Right atrium auricular region (tissue), 2 donors: ENCODE measurements at regions not wholly inside any gene's neighbourhood (a gene's known extent, or its start where the extent isn't known, plus 50 kb on each side); places are given as distances from the start of the nearest gene placed in this dataset.
"Not testable (repeated sequence)": the region's sequence is repeated elsewhere in the genome, so short reads cannot be mapped to it uniquely, and the experiment has no call there.

Source experiments
- DNase-seq: peaks from one replicate; pipeline ENCODE4 v3.0.0-alpha.2; 2019; ENCODE audit warnings: low spot score
- H3K27ac ChIP-seq, 2 donors: fragments of 200-600 bp; sonication (generic); 1 replicate in 1 of 2; 2 replicates in 1 of 2; pipeline ENCODE4 v1.5.1; 2016 to 2019
- H3K27me3 ChIP-seq, 2 donors: fragments of 200-600 bp; sonication (generic); one replicate each; pipeline versions ENCODE4 v1.5.1 to v1.6.0; 2017 to 2019
- H3K36me3 ChIP-seq: fragments of 200-600 bp; sonication (generic); one replicate; pipeline ENCODE4 v1.5.1; 2016
- H3K4me1 ChIP-seq, 2 donors: fragments of 200-600 bp; sonication (generic); one replicate each; pipeline versions ENCODE4 v1.5.1 to v1.6.0; 2017 to 2019
- H3K4me3 ChIP-seq, 2 donors: fragments of 200-600 bp; sonication (generic); 1 replicate in 1 of 2; 2 replicates in 1 of 2; pipeline ENCODE4 v1.5.1; 2017 to 2019; ENCODE audit warnings: mild to moderate bottlenecking in 1 of 2, moderate library complexity in 1 of 2
- H3K9me3 ChIP-seq, 2 donors: fragments of 200-600 bp; sonication (generic); one replicate each; pipeline ENCODE4 v1.5.1; 2019
- TF ChIP-seq, protein P1 (sequence below), 2 donors: fragments of 200-600 bp; sonication (generic); IDR thresholded peaks; one replicate each; pipeline ENCODE4 v1.5.1; 2019; ENCODE audit warnings: antibody characterized with exemption in 2 of 2

DNA sequence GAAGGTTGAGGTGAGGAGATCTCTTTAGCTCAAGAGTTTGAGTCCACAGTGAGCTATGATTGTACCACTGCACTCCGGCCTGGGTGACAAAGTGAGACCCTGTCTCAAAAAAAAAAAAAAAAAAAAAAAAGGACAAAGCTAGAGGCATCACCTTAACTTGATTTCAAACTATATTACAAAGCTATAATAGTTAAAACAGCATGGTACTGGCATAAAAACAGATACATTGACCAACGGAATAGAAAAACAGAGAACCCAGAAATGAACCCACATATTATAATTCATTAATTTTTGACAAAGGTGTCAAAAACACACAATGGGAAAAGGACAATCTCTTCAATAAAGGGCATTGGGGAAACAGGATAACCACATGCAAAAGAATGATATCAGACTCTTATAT is 50.8 kb upstream of the MBOAT1 start:
- Histone ChIP-seq H3K36me3 (no peaks in the 10 kb centered on the region), H3K4me1 (no peaks in the 10 kb centered on the region), H3K9me3 (peaks cover 0 to 7% of the 10 kb centered on the region in 2 donors), H3K27ac (no peak overlapping the region), H3K27me3 (no peaks in the 10 kb centered on the region), H3K4me3 (no peak overlapping the region)
- DNase-seq, result no peak
- TF ChIP-seq, protein P1, sequence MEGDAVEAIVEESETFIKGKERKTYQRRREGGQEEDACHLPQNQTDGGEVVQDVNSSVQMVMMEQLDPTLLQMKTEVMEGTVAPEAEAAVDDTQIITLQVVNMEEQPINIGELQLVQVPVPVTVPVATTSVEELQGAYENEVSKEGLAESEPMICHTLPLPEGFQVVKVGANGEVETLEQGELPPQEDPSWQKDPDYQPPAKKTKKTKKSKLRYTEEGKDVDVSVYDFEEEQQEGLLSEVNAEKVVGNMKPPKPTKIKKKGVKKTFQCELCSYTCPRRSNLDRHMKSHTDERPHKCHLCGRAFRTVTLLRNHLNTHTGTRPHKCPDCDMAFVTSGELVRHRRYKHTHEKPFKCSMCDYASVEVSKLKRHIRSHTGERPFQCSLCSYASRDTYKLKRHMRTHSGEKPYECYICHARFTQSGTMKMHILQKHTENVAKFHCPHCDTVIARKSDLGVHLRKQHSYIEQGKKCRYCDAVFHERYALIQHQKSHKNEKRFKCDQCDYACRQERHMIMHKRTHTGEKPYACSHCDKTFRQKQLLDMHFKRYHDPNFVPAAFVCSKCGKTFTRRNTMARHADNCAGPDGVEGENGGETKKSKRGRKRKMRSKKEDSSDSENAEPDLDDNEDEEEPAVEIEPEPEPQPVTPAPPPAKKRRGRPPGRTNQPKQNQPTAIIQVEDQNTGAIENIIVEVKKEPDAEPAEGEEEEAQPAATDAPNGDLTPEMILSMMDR (IDR thresholded peaks at IDR 0.05), result no peak

GRCh38 chr6:20265842-20266241 is 53.6 kb upstream of the MBOAT1 start:
- no peaks in the 10 kb centered on the region for H3K4me1 ChIP-seq
- no peaks in the 10 kb centered on the region for H3K36me3 ChIP-seq
- H3K27me3 ChIP-seq, result no peaks in the 10 kb centered on the region
- no peak overlapping the region for H3K4me3 ChIP-seq
- TF ChIP-seq, protein P1 (IDR thresholded peaks at IDR 0.05), result no peak
- no peak overlapping the region for H3K27ac ChIP-seq
- peaks cover 0 to 7% of the 10 kb centered on the region in 2 donors for H3K9me3 ChIP-seq
- DNase-seq, result no peak

- DNase-seq, result no peak
- Histone ChIP-seq H3K4me3 (no peak overlapping the region), H3K27ac (no peak overlapping the region), H3K36me3 (no peaks in the 10 kb centered on the region), H3K27me3 (no peaks in the 10 kb centered on the region), H3K9me3 (peaks cover 0 to 7% of the 10 kb centered on the region in 2 donors), H3K4me1 (no peaks in the 10 kb centered on the region)
- TF ChIP-seq, protein P1 (IDR thresholded peaks at IDR 0.05), result no peak
These were observed 54.8 kb upstream of the MBOAT1 start for GRCh38 chr6:20266851-20267608.

DNA sequence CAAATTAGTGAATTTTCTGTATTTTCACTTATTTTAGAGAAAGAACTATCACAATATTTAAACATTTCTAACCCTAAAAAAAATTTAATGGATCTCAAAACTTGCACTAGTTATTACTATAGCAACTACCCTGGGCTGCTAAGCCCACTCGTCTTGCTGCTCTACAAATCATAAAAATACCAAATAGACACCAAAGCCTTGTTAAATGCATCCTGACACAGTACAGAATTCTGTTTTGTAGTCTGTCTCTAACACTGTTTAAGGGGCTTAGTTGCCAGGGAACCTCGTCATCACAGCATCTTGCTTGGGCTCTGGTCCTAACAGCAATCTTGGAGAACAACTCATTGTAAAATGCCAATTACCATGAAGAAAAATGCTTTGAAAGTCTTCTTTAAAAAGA is 56.9 kb upstream of the MBOAT1 start:
- TF ChIP-seq, protein P1 (IDR thresholded peaks at IDR 0.05), result no peak
- Histone ChIP-seq H3K36me3 (no peaks in the 10 kb centered on the region), H3K4me3 (no peak overlapping the region)

GRCh38 chr6:20271818-20272217 is 59.5 kb upstream of the MBOAT1 start:
- H3K36me3 ChIP-seq, result no peaks in the 10 kb centered on the region
- no peaks in the 10 kb centered on the region for H3K4me1 ChIP-seq
- no peaks in the 10 kb centered on the region for H3K9me3 ChIP-seq
- DNase-seq, result no peak
- H3K4me3 ChIP-seq, result no peak overlapping the region
- no peaks in the 10 kb centered on the region for H3K27me3 ChIP-seq
- H3K27ac ChIP-seq, result no peak overlapping the region
- TF ChIP-seq, protein P1 (IDR thresholded peaks at IDR 0.05), result no peak

More for the DNA sequence above, 56.9 kb upstream of the MBOAT1 start:
- H3K9me3 ChIP-seq, result no peaks in the 10 kb centered on the region
- no peak for DNase-seq
- H3K27me3 ChIP-seq, result no peaks in the 10 kb centered on the region
- no peak overlapping the region for H3K27ac ChIP-seq
- no peaks in the 10 kb centered on the region for H3K4me1 ChIP-seq

- Histone ChIP-seq H3K9me3 (no peaks in the 10 kb centered on the region), H3K4me3 (no peak overlapping the region), H3K36me3 (no peaks in the 10 kb centered on the region), H3K4me1 (no peaks in the 10 kb centered on the region), H3K27me3 (no peaks in the 10 kb centered on the region), H3K27ac (no peak overlapping the region)
- no peak for DNase-seq
- TF ChIP-seq, protein P1 (IDR thresholded peaks at IDR 0.05), result no peak
These were observed 61.9 kb upstream of the MBOAT1 start for GRCh38 chr6:20274137-20274536.

- not testable (repeated sequence) for H3K4me3 ChIP-seq, H3K36me3 ChIP-seq, H3K27ac ChIP-seq, DNase-seq, H3K4me1 ChIP-seq, H3K27me3 ChIP-seq, H3K9me3 ChIP-seq
These were observed 63.6 kb upstream of the MBOAT1 start for GRCh38 chr6:20275837-20276236.

- H3K4me3 ChIP-seq, H3K27ac ChIP-seq, H3K4me1 ChIP-seq, H3K36me3 ChIP-seq, DNase-seq, H3K27me3 ChIP-seq: not testable (repeated sequence)
- H3K9me3 ChIP-seq, result peaks cover 0 to 16% of the 10 kb centered on the region in 2 donors
These were observed 65.5 kb upstream of the MBOAT1 start for GRCh38 chr6:20277724-20278123.
